GM12892 (cell line): ENCODE measurements at regions not wholly inside any gene's neighbourhood (a gene's known extent, or its start where the extent isn't known, plus 50 kb on each side); places are given as distances from the start of the nearest gene placed in this dataset.
A peak's percentile ranks its signal among the peaks of the same experiment; 100 is the strongest.

Source experiments
- DNase-seq: peaks from one replicate; pipeline ENCODE4 v3.0.0; 2011; ENCODE audit not compliant: insufficient read length
- FAIRE-seq: peaks from 2 replicates; lab custom pipeline; 2011; peaks lifted over from hg19 to GRCh38; lab: Jason Lieb, UNC
- POLR2A ChIP-seq: IDR thresholded peaks from 2 replicates; pipeline ENCODE4 v1.6.1; 2011; ENCODE audit warnings: low read depth, low read length, control low read depth
- POLR2AphosphoS5 ChIP-seq: IDR thresholded peaks from 2 replicates; pipeline ENCODE4 v1.6.1; 2011; ENCODE audit warnings: low read depth, low read length, control low read depth
- TAF1 ChIP-seq: IDR thresholded peaks from 2 replicates; pipeline ENCODE4 v1.6.1; 2011; ENCODE audit warnings: low read depth, mild to moderate bottlenecking, control low read depth, low read length, borderline replicate concordance

DNA sequence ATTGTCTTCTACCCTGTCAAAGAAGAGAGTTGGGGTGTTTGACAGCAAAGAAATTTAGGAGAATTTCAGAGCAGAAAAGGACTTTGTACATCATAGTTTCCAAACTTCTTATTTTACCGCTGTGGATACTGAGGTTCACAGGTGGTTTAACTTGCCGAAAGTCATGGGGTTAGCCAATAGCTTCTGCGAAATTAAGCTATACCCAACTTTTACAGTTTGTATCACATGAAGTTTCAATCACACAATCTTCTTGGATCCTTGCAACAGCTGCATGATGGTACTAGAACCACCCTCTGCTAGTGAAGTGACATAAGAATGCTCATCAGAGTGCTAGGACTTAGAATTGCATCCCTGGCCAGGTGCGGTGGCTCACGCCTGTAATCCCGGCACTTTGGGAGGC is 345.5 kb downstream of the CD83 start:
- FAIRE-seq (no peak), DNase-seq (no peak)
- TF ChIP-seq POLR2AphosphoS5 (no peak), POLR2A (no peak), TAF1 (no peak)

DNA sequence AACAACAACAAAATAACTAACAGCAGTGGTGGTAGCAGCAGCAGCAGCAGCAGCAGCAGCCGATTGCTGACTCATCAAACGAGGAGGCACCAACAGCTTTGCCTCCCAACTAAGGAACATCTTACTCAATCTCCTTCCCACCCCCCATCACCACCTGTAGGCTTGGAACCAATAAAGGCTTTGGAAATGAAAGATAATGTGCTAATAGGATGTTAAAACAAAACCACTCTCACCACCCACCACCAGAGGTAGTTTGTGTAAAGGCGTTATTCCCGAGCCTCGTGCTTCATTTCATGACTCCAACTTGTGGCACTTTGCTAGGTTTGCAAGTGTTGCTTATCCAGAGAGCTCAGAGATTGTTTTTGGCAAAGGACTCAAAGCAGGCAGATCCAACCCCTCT is 346.5 kb downstream of the CD83 start:
- FAIRE-seq (peak; percentile 30), DNase-seq (no peak)
- TF ChIP-seq TAF1 (no peak), POLR2A (no peak), POLR2AphosphoS5 (no peak)

DNA sequence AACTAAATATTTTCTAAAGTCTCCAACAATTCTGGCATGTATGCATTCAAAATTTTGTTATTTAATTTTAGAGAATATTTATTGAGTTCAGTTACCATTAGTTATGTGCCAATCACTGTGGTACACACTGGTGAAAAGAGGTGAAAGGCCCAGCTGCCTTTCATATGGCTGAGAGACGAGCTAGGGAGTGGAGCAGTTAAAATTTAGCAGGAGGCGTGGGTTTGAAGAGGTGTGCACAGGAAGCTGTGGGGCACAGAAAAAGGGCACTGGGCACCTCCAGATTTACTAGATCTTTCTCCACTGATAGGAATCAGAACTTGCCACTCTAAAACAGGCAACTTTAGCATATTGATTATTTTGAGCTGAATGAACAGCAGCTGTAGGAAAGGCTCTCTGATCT is 347.1 kb downstream of the CD83 start:
- FAIRE-seq (no peak), DNase-seq (no peak)

DNA sequence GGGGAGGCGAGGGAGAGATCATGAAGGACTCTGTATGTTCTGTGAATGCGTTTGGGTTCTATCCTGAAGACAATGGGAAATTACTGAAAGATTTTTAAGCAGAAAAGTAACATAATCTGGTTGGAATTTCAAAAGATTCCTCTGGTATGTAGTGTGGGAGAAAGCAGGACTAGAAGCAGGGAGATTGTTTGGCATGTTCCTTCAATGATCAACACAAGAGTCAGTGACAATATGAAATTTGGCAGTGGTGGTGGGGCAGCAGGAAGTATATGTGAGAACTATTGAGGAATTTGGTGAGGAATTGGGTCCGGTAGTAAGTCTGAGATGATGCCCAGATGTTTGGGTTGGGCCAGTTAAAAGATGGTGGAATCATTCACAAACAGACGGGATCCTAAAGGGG is 348.7 kb downstream of the CD83 start:
- no peak for TF ChIP-seq POLR2AphosphoS5
- no peak for TF ChIP-seq TAF1
- no peak for TF ChIP-seq POLR2A
- DNase-seq (no peak), FAIRE-seq (no peak)

More for the DNA sequence above, 347.1 kb downstream of the CD83 start:
- TF ChIP-seq POLR2AphosphoS5 = no peak
- TF ChIP-seq POLR2A = no peak

DNA sequence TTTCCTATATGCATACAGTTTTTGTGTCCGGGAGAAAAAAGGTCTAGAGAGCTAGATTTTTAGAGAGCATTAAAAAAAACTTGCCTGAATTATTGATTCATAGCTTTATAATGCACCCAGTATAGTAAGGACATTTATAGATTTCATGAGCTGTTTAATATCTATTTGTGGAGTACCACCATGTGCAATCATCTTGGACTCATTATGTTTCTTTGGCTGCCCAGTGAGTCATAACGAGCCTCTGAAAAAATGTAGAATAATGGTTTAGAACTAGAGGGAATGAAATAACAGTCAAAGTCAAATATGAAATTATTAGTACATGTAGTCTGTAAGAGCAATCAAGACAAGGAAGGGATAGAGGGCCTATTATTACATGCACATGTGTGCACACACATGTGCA is 350.0 kb downstream of the CD83 start:
- no peak for DNase-seq
- FAIRE-seq = no peak
- no peak for TF ChIP-seq TAF1
- no peak for TF ChIP-seq POLR2AphosphoS5
- TF ChIP-seq POLR2A = no peak

DNA sequence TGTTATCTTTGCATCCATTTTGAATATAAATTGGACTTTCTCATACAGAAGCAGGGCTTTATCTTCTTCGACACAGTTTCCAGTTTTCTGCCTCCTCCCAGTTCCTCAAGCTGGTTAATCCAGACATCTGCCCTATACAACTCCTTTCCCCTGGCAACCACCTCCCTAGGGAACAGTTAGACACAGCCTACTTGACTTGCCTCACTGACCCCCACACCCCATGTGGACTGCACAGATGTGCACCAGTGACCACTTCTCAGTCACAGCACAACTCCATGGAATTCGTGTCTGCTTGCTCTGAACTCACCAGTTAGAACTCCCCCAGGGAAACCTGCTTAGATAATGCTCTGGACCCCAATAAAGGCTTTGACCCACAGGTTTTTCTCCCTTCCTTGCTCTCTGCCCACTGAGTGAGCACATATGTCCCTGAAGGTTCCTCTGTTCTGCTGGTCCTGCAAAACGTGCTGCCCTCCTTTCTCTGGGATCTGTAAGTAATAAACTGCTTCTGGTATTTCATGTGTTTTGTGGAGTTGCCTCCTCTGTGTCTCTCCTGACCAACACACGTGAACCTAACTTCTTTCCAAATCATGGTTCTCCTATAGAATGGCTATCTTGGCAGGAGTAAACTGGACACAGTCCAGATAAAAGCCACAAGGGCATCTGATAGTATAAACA is 351.2 kb downstream of the CD83 start:
- FAIRE-seq (no peak), DNase-seq (no peak)
- TF ChIP-seq TAF1 (no peak), POLR2A (no peak), POLR2AphosphoS5 (no peak)

DNA sequence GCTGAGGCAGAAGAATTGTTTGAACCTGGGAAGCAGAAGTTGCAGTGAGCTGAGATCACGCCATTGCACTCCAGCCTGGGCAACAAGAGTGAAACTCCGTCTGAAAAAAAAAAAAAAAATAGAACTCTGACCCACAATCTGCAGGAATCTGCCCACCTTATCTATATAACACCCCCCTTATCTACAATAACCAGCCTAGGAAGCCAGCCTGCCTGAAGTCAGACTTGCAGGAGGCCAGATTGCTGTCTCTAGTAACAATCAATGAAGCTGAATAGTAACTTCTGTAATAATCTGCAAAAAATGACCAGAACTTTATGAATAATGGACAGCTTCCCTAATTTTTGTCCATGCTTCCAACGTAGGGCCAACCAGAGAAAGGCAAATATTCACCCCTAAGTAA is 352.5 kb downstream of the CD83 start:
- FAIRE-seq (no peak), DNase-seq (no peak)
- TF ChIP-seq POLR2AphosphoS5 (no peak), TAF1 (no peak), POLR2A (no peak)

DNA sequence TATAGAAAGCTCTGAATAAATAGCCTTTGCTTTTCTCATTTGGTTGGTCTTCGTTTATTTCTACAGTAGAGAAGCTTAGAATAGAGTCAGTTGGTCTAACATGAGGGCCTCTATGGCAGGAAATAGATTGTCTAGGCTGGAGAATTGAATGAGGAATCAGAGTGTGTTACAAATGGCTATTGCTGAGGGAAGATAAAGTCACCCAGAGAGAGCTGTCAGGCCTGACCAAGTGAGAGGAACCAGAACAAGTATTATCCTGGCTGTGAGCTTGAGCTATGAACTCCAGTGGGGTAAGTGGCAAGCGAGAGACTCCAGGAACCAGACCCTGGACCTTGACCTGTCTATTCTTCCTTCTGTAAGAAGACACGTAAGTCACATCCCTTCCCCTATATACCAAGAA is 353.1 kb downstream of the CD83 start:
- DNase-seq = no peak
- no peak for TF ChIP-seq POLR2AphosphoS5
- no peak for FAIRE-seq

DNA sequence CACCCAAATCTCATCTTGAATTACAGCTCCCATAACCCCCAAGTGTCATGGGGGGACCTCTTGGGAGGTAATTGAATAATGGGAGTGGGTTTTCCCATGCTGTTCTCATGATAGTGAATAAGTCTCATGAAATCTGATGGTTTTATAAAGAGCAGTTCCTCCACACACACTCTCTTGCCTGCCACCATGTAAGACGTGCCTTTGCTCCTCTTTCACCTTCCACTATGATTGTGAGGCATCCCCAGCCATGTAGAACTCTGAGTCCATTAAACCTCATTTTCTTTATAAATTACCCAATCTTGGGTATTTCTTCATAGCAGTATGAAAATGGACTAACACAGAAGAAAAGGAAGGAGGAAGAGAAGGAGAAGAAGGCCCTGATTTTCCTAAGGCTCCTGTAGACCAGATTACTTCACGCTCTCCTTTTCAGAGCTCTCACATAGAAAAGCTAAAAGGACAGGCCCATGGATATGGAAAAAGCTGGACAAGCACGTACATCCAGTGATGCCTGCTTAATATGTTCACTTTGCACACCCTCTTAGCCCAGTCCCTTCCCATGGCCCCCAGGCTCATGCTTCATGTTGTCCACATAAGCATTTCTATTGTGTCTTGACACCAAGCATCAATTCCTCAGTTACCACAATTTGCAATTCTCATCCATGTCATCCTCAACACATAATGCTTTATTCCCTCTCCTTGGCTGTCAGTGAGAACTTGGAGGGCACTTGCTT is 354.8 kb downstream of the CD83 start:
- TF ChIP-seq POLR2AphosphoS5 (no peak), POLR2A (no peak), TAF1 (no peak)
- no peak for DNase-seq
- FAIRE-seq = no peak

DNA sequence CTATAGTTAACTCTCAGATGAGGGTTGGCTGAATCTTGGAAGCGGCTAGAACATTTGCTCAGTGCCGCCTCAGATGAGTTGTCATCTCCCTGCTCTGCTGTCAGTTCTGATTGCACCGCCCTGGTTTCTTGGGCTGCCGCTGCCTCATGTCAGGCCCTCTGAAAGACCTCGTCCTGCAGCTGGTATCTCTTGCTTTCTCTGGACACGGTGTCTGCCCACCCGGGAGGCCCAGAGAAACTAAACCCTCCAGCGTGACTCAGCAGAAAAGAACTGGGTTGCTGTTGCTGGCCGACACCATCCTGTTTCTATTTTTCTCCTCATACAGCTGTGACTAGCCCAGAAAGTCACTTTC is 355.4 kb downstream of the CD83 start:
- no peak for TF ChIP-seq POLR2AphosphoS5
- TF ChIP-seq POLR2A = no peak
- no peak for TF ChIP-seq TAF1
- FAIRE-seq (no peak), DNase-seq (no peak)

DNA sequence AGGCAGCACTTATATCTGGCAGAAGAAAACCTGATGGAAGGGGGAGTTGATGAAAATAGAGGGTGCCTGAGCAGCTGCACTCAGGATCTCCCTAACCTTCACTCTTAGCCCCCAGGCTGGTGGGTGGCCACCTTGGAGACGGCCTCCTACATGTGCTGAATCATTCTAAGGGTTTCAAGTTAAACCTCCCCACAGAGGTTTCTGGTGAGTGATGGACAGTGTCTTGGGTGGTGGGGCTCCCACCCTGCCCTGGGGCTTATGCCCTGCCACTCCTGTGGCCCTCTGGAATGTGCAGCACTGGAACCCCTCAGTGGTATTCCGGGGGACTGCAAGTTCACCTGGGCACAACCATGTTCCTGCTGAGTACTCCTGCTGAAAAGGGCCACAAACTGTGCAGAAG is 357.2 kb downstream of the CD83 start:
- FAIRE-seq (no peak), DNase-seq (no peak)
- TF ChIP-seq TAF1 (no peak), POLR2A (no peak), POLR2AphosphoS5 (no peak)

DNA sequence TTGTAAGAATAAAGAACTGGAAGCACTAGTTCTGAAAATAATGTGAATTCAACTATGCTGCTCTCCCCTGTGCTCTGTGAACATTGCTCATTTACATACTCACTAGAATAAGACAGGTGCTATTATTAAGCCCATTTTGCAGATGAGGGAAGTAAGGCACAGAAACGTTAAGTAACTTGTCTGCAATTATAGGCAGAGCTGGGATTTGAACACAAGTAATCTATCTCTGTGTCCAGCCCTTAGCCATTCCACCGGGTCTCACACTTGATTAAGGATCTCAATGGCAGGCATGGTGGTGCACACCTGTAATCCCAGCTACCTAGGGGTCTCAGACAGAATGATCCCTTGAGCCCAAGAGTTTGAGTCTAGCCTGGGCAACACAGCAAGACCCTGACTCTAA is 357.7 kb downstream of the CD83 start:
- FAIRE-seq (no peak), DNase-seq (no peak)
- TF ChIP-seq POLR2A = no peak
- TF ChIP-seq POLR2AphosphoS5 = no peak
- TF ChIP-seq TAF1 = no peak
